Retinal pigment epithelial cell (primary cell): ENCODE measurements at regions not wholly inside any gene's neighbourhood (a gene's known extent, or its start where the extent isn't known, plus 50 kb on each side); places are given as distances from the start of the nearest gene placed in this dataset.
"Not testable (repeated sequence)": the region's sequence is repeated elsewhere in the genome, so short reads cannot be mapped to it uniquely, and the experiment has no call there.

Experiments used
- DNase-seq: peaks from one replicate; pipeline ENCODE4 v3.0.0-alpha.2; 2010; ENCODE audit warnings: low read depth
- H3K4me3 ChIP-seq: 2 replicates; pipeline ENCODE4 v1.5.1; 2011; ENCODE audit warnings: mild to moderate bottlenecking, low read length, control low read depth, moderate library complexity
- CTCF ChIP-seq: conservative IDR thresholded peaks from 2 replicates; pipeline ENCODE4 v1.5.1; 2011; ENCODE audit warnings: low read depth, low read length, control low read depth, inconsistent platforms

- no peak for TF ChIP-seq CTCF
- no peak for DNase-seq
- H3K4me3 ChIP-seq: no peak overlapping the region
Measured at GRCh38 chr1:99062192-99062591, 57.5 kb upstream of the PLPPR5 start.

- no peak for TF ChIP-seq CTCF
- H3K4me3 ChIP-seq: no peak overlapping the region
- DNase-seq: no peak
Measured at GRCh38 chr1:99069146-99069545, 64.5 kb upstream of the PLPPR5 start.

GRCh38 chr1:99078529-99078928 lies 73.9 kb upstream of the PLPPR5 start:
- not testable (repeated sequence) for DNase-seq, H3K4me3 ChIP-seq

- no peak for TF ChIP-seq CTCF
- no peak for DNase-seq
- no peak overlapping the region for H3K4me3 ChIP-seq
Measured at GRCh38 chr1:99082366-99082765, 77.7 kb upstream of the PLPPR5 start.

- no peak for DNase-seq
- no peak for TF ChIP-seq CTCF
- no peak overlapping the region for H3K4me3 ChIP-seq
Measured at GRCh38 chr1:99083338-99083737, 78.7 kb upstream of the PLPPR5 start.

GRCh38 chr1:99084562-99084961 lies 79.9 kb upstream of the PLPPR5 start:
- no peak for TF ChIP-seq CTCF
- no peak for DNase-seq
- H3K4me3 ChIP-seq: no peak overlapping the region

GRCh38 chr1:99086057-99086456 lies 81.4 kb upstream of the PLPPR5 start:
- TF ChIP-seq CTCF: no peak
- DNase-seq: no peak
- H3K4me3 ChIP-seq: no peak overlapping the region

- H3K4me3 ChIP-seq: no peak overlapping the region
- no peak for TF ChIP-seq CTCF
- DNase-seq: no peak
Measured at GRCh38 chr1:99098589-99098988, 93.9 kb upstream of the PLPPR5 start.
